H1 (cell line): ENCODE measurements at regions not wholly inside any gene's neighbourhood (a gene's known extent, or its start where the extent isn't known, plus 50 kb on each side); places are given as distances from the start of the nearest gene placed in this dataset.

Source experiments
- CTCF ChIA-PET: fragments of 300-600 bp; sonication (Branson Sonifier 250); formaldehyde crosslinking; loops from one replicate; lab custom pipeline; 2021; ENCODE audit not compliant: partially characterized antibody; lab: Charles Lee
- POLR2A ChIA-PET: fragments of 300-600 bp; sonication (Branson Sonifier 250); formaldehyde crosslinking; loops from one replicate; lab custom pipeline; 2021; ENCODE audit warnings: inconsistent platforms; ENCODE audit not compliant: partially characterized antibody; lab: Charles Lee
- DNase-seq, 2 experiments: peaks; one replicate each; pipeline versions ENCODE4 v3.0.0 to v3.0.0-alpha.2; 2010 to 2022; ENCODE audit warnings: low spot score in 2 of 2, low read depth in 1 of 2, mixed read lengths in 1 of 2
- FAIRE-seq: peaks from 2 replicates; lab custom pipeline; 2011; peaks lifted over from hg19 to GRCh38; lab: Jason Lieb, UNC
- H2AFZ ChIP-seq: 2 replicates; pipeline ENCODE4 v1.8.1; 2012; ENCODE audit warnings: low read length, inconsistent platforms
- H2AK5ac ChIP-seq: 2 replicates; pipeline ENCODE4 v1.6.1; 2013; ENCODE audit warnings: low read depth, low read length
- H2BK120ac ChIP-seq: replicated peaks from 2 replicates; pipeline ENCODE3; 2013; ENCODE audit warnings: low read depth, low read length, inconsistent platforms
- H2BK12ac ChIP-seq: 2 replicates; pipeline ENCODE4 v1.6.1; 2013; ENCODE audit warnings: low read depth, low read length
- H2BK15ac ChIP-seq: 2 replicates; pipeline ENCODE4 v1.6.1; 2013; ENCODE audit warnings: low read length
- H2BK20ac ChIP-seq: 2 replicates; pipeline ENCODE4 v1.6.1; 2013; ENCODE audit warnings: low read length
- H2BK5ac ChIP-seq: 2 replicates; pipeline ENCODE4 v1.6.1; 2013; ENCODE audit warnings: low read depth, low read length
- H3K14ac ChIP-seq: 2 replicates; pipeline ENCODE4 v1.6.1; 2013; ENCODE audit warnings: inconsistent platforms; ENCODE audit not compliant: insufficient read length
- H3K18ac ChIP-seq: 2 replicates; pipeline ENCODE4 v1.6.1; 2013; ENCODE audit warnings: low read length; ENCODE audit errors: extremely low read depth
- H3K23ac ChIP-seq: 2 replicates; pipeline ENCODE4 v1.6.1; 2013; ENCODE audit warnings: inconsistent platforms; ENCODE audit not compliant: insufficient read length
- H3K23me2 ChIP-seq: 2 replicates; pipeline ENCODE4 v1.6.1; 2013; ENCODE audit warnings: low read depth, low read length
- H3K27ac ChIP-seq: 2 replicates; pipeline ENCODE4 v1.6.1; 2011; ENCODE audit warnings: low read depth, low read length, inconsistent platforms
- H3K27me3 ChIP-seq, 4 experiments: replicated peaks in 1 of 4; 1 replicate in 1 of 4; 2 replicates in 3 of 4; pipeline versions ENCODE4 v1.6.1 to v1.8.1; 2011 to 2013; ENCODE audit warnings: low read length in 3 of 4, mild to moderate bottlenecking in 3 of 4, inconsistent platforms in 2 of 4, mixed read lengths in 2 of 4, moderate library complexity in 1 of 4; ENCODE audit not compliant: control insufficient read depth in 3 of 4, insufficient read depth in 3 of 4; ENCODE audit errors: extremely low read depth in 1 of 4
- H3K36me3 ChIP-seq, 4 experiments: 2 replicates each; pipeline versions ENCODE4 v1.6.1 to v1.8.1; 2011 to 2013; ENCODE audit warnings: mild to moderate bottlenecking in 4 of 4, low read length in 3 of 4, moderate library complexity in 2 of 4, control low read depth in 1 of 4, inconsistent platforms in 1 of 4; ENCODE audit not compliant: insufficient read depth in 4 of 4, control insufficient read depth in 2 of 4
- H3K4ac ChIP-seq: replicated peaks from 2 replicates; pipeline ENCODE3; 2013; ENCODE audit warnings: low read length, low read depth, mixed read lengths, inconsistent platforms; ENCODE audit not compliant: insufficient read length
- H3K4me1 ChIP-seq, 4 experiments: replicated peaks in 1 of 4; 1 replicate in 1 of 4; 2 replicates in 3 of 4; pipeline versions ENCODE4 v1.6.1 to v1.8.1; 2011 to 2013; ENCODE audit warnings: low read length in 3 of 4, inconsistent platforms in 2 of 4, mixed read lengths in 1 of 4; ENCODE audit not compliant: insufficient read depth in 4 of 4, control insufficient read depth in 3 of 4
- H3K4me2 ChIP-seq, 2 experiments: 2 replicates each; pipeline versions ENCODE4 v1.6.1 to v1.8.1; 2011 to 2013; ENCODE audit warnings: low read depth in 2 of 2, low read length in 2 of 2, control low read depth in 1 of 2, inconsistent platforms in 1 of 2, mild to moderate bottlenecking in 1 of 2; ENCODE audit not compliant: insufficient read depth in 1 of 2
- H3K4me3 ChIP-seq, 4 experiments: fragments of 200-600, 300-600 bp in 1 of 4; sonication (generic), shearing (Covaris generic), sonication (Bioruptor Twin) in 1 of 4; 2 replicates each; pipeline versions ENCODE4 v1.5.1 to v1.8.1; 2011 to 2016; ENCODE audit warnings: low read length in 4 of 4, low read depth in 3 of 4, control low read depth in 2 of 4, inconsistent platforms in 2 of 4, mild to moderate bottlenecking in 2 of 4, mixed read lengths in 1 of 4, moderate library complexity in 1 of 4; ENCODE audit not compliant: insufficient read depth in 2 of 4; ENCODE audit errors: extremely low read depth in 1 of 4
- H3K56ac ChIP-seq: replicated peaks from 2 replicates; pipeline ENCODE3; 2013; ENCODE audit warnings: low read depth, mild to moderate bottlenecking, mixed read lengths, low read length, inconsistent platforms; ENCODE audit not compliant: insufficient read length
- H3K79me1 ChIP-seq: 2 replicates; pipeline ENCODE4 v1.6.1; 2013; ENCODE audit warnings: low read depth, low read length, control low read depth
- H3K79me2 ChIP-seq, 2 experiments: 2 replicates each; pipeline versions ENCODE4 v1.6.1 to v1.8.1; 2012 to 2013; ENCODE audit warnings: low read length in 2 of 2, mild to moderate bottlenecking in 2 of 2, inconsistent platforms in 1 of 2; ENCODE audit not compliant: insufficient read depth in 2 of 2, control insufficient read depth in 1 of 2
- H3K9ac ChIP-seq, 4 experiments: replicated peaks in 1 of 4; 1 replicate in 1 of 4; 2 replicates in 3 of 4; pipeline versions ENCODE4 v1.6.1 to v1.8.1; 2011 to 2013; ENCODE audit warnings: low read depth in 3 of 4, low read length in 3 of 4, control low read depth in 2 of 4, mild to moderate bottlenecking in 2 of 4, moderate library complexity in 2 of 4, inconsistent platforms in 1 of 4; ENCODE audit errors: extremely low read depth in 1 of 4
- H3K9me3 ChIP-seq, 2 experiments: 2 replicates each; pipeline versions ENCODE4 v1.6.1 to v1.8.1; 2012 to 2013; ENCODE audit warnings: mild to moderate bottlenecking in 2 of 2, moderate library complexity in 2 of 2, control low read depth in 1 of 2, inconsistent platforms in 1 of 2, low read depth in 1 of 2, low read length in 1 of 2, mixed read lengths in 1 of 2; ENCODE audit not compliant: insufficient read depth in 2 of 2
- H4K20me1 ChIP-seq, 2 experiments: replicated peaks in 1 of 2; 2 replicates each; pipeline versions ENCODE3 to v1.8.1; 2011 to 2013; ENCODE audit warnings: inconsistent platforms in 2 of 2, low read length in 2 of 2, mild to moderate bottlenecking in 1 of 2; ENCODE audit not compliant: insufficient read depth in 2 of 2, control insufficient read depth in 1 of 2
- H4K5ac ChIP-seq: 2 replicates; pipeline ENCODE4 v1.6.1; 2013; ENCODE audit warnings: low read length, low read depth, mixed read lengths, inconsistent platforms; ENCODE audit not compliant: insufficient read length
- H4K8ac ChIP-seq: 2 replicates; pipeline ENCODE4 v1.8.0; 2013; ENCODE audit warnings: mild to moderate bottlenecking, moderate library complexity, low read length, inconsistent platforms; ENCODE audit not compliant: insufficient read depth; ENCODE audit errors: extremely low read depth
- H4K91ac ChIP-seq: replicated peaks from 2 replicates; pipeline ENCODE3; 2013; ENCODE audit warnings: low read length, mixed read lengths, inconsistent platforms; ENCODE audit not compliant: insufficient read length
- CEBPB ChIP-seq: IDR thresholded peaks from 2 replicates; pipeline ENCODE4 v1.6.1; 2012; ENCODE audit warnings: low read depth, low read length
- FOSL1 ChIP-seq: IDR thresholded peaks from 2 replicates; pipeline ENCODE4 v1.6.1; 2011; ENCODE audit warnings: mild to moderate bottlenecking, low read depth, low read length, moderate library complexity; ENCODE audit not compliant: insufficient read depth
- SIRT6 ChIP-seq: IDR thresholded peaks from one replicate; pipeline ENCODE4 v1.7.1; 2012; ENCODE audit warnings: low read length, inconsistent platforms
- SP4 ChIP-seq: IDR thresholded peaks from 2 replicates; pipeline ENCODE4 v1.6.1; 2012; ENCODE audit warnings: low read length, inconsistent platforms
- TAF1 ChIP-seq: IDR thresholded peaks from 2 replicates; pipeline ENCODE4 v1.6.1; 2011; ENCODE audit warnings: mild to moderate bottlenecking, low read depth, low read length
- YY1 ChIP-seq: IDR thresholded peaks from 2 replicates; pipeline ENCODE4 v1.6.1; 2011; ENCODE audit warnings: low read depth, mild to moderate bottlenecking, low read length
- ZNF274 ChIP-seq: IDR thresholded peaks from 2 replicates; pipeline ENCODE4 v1.7.0; 2012; ENCODE audit warnings: low read length, borderline replicate concordance; ENCODE audit errors: extremely low read depth
- WGBS, 2 experiments: shearing (Covaris generic) in 1 of 2; methylation state at CpG; one replicate each; pipeline versions ENCODE4 v1.1.6 to v1.1.7; 2013 to 2015; ENCODE audit warnings: low lambda C conversion rate in 2 of 2, mixed read lengths in 2 of 2, inconsistent platforms in 1 of 2, low coverage in 1 of 2, missing lambda C conversion rate in 1 of 2; ENCODE audit not compliant: insufficient replicate concordance in 2 of 2, insufficient coverage in 1 of 2, insufficient read length in 1 of 2; ENCODE audit errors: extremely low coverage in 1 of 2, missing lambda C conversion rate in 1 of 2; 5-methylcytosine and 5-hydroxymethylcytosine counted together

DNA sequence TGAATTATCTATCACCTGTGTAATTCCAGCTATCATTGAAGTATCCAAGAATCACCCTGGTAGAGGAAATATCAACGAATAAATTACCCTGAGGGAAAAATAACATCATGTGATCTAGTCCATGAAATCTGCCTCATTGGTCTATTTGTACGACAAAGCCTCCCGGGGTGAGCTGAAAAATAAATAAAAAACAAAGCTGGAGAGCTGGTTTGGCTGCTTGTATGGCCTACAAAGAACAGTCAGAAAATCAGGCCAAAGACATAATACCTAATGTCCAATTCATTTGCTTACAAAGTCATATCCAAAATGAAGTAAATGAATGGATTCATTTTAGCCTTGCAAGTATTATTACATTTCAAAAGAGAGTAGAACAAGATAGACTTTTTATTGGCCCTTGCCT is 449.9 kb downstream of the KLF12 start:
- Histone ChIP-seq H3K56ac (no peak overlapping the region), H4K91ac (no peak overlapping the region), H3K23ac (no peak overlapping the region), H2BK12ac (no peak overlapping the region), H3K79me1 (no peaks in the 10 kb centered on the region), H3K9ac (no peak overlapping the region), H3K9me3 (no peaks in the 10 kb centered on the region), H3K79me2 (no peaks in the 10 kb centered on the region), H3K36me3 (no peaks in the 10 kb centered on the region), H3K4ac (no peak overlapping the region), H2AK5ac (no peak overlapping the region), H3K4me2 (no peak overlapping the region), H3K27ac (no peak overlapping the region), H3K23me2 (no peaks in the 10 kb centered on the region), H3K27me3 (no peaks in the 10 kb centered on the region), H2BK15ac (no peak overlapping the region), H4K5ac (no peak overlapping the region), H3K14ac (no peak overlapping the region), H4K8ac (no peak overlapping the region), H4K20me1 (no peaks in the 10 kb centered on the region), H3K4me1 (peaks cover 0 to 3% (median 0%) of the 10 kb centered on the region in 4 experiments; a peak in 1 of 7 replicates), H2BK20ac (no peak overlapping the region), H3K18ac (no peak overlapping the region), H2BK120ac (no peak overlapping the region), H2AFZ (no peak overlapping the region), H2BK5ac (no peak overlapping the region), H3K4me3 (no peak overlapping the region)
- no peak for TF ChIP-seq FOSL1
- TF ChIP-seq YY1: no peak
- no peak for TF ChIP-seq SIRT6
- no peak for TF ChIP-seq SP4
- TF ChIP-seq ZNF274: no peak
- no peak for TF ChIP-seq CEBPB
- no peak for TF ChIP-seq TAF1
- ChIA-PET CTCF (interaction anchor here (0.6 to 1.1 kb wide), 3 partner anchors 83 to 876 kb away, joined by 3 to 4 read pairs (median 3); no protein-coding TSS in a partner anchor), POLR2A (no interaction called here)
- FAIRE-seq (no peak), DNase-seq (no peak)
- 86% methylated on average over 3 of the region's 3 CpGs; no CpG with 5 or more reads in 1 of the 2 experiments for WGBS, 2 experiments
